Aorta (tissue), 5 donors: ENCODE measurements at regions not wholly inside any gene's neighbourhood (a gene's known extent, or its start where the extent isn't known, plus 50 kb on each side); places are given as distances from the start of the nearest gene placed in this dataset.

Experiments used
- ATAC-seq: fragments of 200-7000 bp; cut with Tn5 transposase; one replicate; pipeline ENCODE4 v1.9.1; 2022; ENCODE audit warnings: moderate library complexity; ENCODE audit not compliant: low FRiP score
- DNase-seq, 2 donors: peaks; one replicate each; pipeline ENCODE4 v3.0.0-alpha.2; 2020
- H3K27ac ChIP-seq, 2 donors: one replicate each; pipeline ENCODE4 v1.5.1; 2013; ENCODE audit warnings: low read length in 2 of 2, mild to moderate bottlenecking in 2 of 2, moderate library complexity in 2 of 2, control low read depth in 1 of 2, inconsistent platforms in 1 of 2, low read depth in 1 of 2
- H3K27me3 ChIP-seq, 2 donors: one replicate each; pipeline ENCODE4 v1.6.1; 2013; ENCODE audit warnings: control low read depth in 1 of 2, low read length in 1 of 2, mild to moderate bottlenecking in 1 of 2, moderate library complexity in 1 of 2; ENCODE audit not compliant: insufficient read depth in 2 of 2, control insufficient read depth in 1 of 2
- H3K36me3 ChIP-seq, 2 donors: one replicate each; pipeline ENCODE4 v1.6.1; 2013; ENCODE audit warnings: control low read depth in 1 of 2, low read length in 1 of 2, mild to moderate bottlenecking in 1 of 2; ENCODE audit not compliant: insufficient read depth in 2 of 2, control insufficient read depth in 1 of 2
- H3K4me1 ChIP-seq, 2 donors: one replicate each; pipeline ENCODE4 v1.6.1; 2013; ENCODE audit warnings: low read length in 2 of 2, control low read depth in 1 of 2, mild to moderate bottlenecking in 1 of 2, moderate library complexity in 1 of 2; ENCODE audit not compliant: insufficient read depth in 2 of 2, control insufficient read depth in 1 of 2
- H3K4me3 ChIP-seq, 2 donors: one replicate each; pipeline ENCODE4 v1.5.1; 2013; ENCODE audit warnings: low read length in 2 of 2, control low read depth in 1 of 2, mild to moderate bottlenecking in 1 of 2
- H3K9me3 ChIP-seq: one replicate; pipeline ENCODE4 v1.6.1; 2013; ENCODE audit warnings: mild to moderate bottlenecking, low read length; ENCODE audit not compliant: control insufficient read depth
- WGBS, 2 donors: extraction: QIAGEN DNeasy Blood & Tissue Kit; methylation state at CpG; one replicate each; pipeline ENCODE4 v1.1.7; 2013; 5-methylcytosine and 5-hydroxymethylcytosine counted together
- intact Hi-C, 2 donors: fragments of 100-400 bp; cut with DNase I; formaldehyde crosslinking; loops; one replicate each; pipeline versions ENCODE4 v1.14.2 to v1.15.0; 2022
- donor health status: healthy with polysubstance abuse.
- donor health status: Bipolar disorder and iron deficiency.
- donor health status: DM: no; HTN: no; CAD: no.
- donor health status: DM: no; HTN: no; CAD: no.
- donor health status: DM: yes; HTN: yes; CAD: no.

- H3K27ac ChIP-seq = no peak overlapping the region
Observed at GRCh38 chr6:167588181-167588919, 238.4 kb upstream of the AFDN start.

DNA sequence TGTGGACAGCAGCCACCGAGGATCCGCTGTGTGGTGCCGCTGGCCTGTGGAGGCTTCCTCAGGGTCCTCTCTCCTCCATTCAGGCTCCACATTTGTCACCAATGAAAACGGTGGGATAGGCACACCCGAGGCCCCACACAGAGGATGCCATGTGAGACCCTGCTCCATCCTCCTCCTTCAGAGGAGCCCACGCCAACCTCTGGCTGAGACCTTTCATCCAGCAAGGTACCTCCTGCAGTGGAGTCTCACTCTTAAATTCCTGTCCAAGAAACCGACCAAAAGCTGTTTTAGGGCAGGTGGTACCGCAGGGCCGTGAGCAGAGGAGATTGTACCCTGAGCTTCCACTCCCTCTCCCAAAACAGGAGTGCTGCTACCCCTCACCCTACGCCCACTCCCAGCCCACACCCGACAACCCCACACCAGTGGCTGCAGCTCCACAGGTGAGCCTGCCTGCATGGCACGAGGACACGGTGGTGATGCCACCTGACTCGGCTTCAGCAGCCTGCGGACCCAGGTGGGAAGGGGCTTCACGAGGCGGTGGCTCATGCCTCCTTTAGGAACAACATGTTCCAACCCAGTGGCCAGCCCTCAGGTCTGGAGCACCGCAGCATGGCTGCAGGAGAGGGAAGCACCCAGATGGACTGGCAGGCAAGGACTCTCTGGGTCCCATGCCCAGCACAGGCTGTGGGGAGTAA is 237.6 kb upstream of the AFDN start:
- 95 to 97% methylated on average over 18 of the region's 18 CpGs for WGBS, 2 donors

More at GRCh38 chr6:167588181-167588919, 238.4 kb upstream of the AFDN start:
- peak; percentile 57 for ATAC-seq
- no peaks in the 10 kb centered on the region for H3K36me3 ChIP-seq
- no peak overlapping the region for H3K4me3 ChIP-seq
- H3K4me1 ChIP-seq = no peaks in the 10 kb centered on the region
- no peak for DNase-seq
- no peaks in the 10 kb centered on the region for H3K9me3 ChIP-seq
- WGBS, 2 donors = 46 to 53% methylated on average over 20 of the region's 20 CpGs
- no peaks in the 10 kb centered on the region for H3K27me3 ChIP-seq
- intact Hi-C loops = no loop called here

DNA sequence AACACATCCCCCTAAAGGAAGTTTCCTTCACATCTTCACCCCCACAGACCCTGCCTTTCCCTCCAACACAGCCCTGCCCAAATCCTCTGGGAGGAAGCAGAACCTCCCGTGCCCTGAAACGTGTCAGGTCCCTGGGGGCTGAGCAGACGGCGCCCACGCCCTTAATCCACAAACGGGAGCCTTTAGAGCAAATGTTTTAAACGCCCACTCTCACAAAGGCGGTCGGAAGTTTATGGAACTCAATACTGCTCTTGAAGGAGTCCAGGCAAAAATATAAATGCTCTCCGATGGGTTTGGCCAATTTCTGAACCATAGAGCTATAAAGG is 237.1 kb upstream of the AFDN start:
- WGBS, 2 donors = 30 to 34% methylated on average over 10 of the region's 10 CpGs
- no peak for DNase-seq
- intact Hi-C loops = no loop called here
- no peak overlapping the region for H3K27ac ChIP-seq
- ATAC-seq = no peak
- no peaks in the 10 kb centered on the region for H3K4me1 ChIP-seq
- no peaks in the 10 kb centered on the region for H3K9me3 ChIP-seq
- no peaks in the 10 kb centered on the region for H3K36me3 ChIP-seq
- no peak overlapping the region for H3K4me3 ChIP-seq
- H3K27me3 ChIP-seq = no peaks in the 10 kb centered on the region

More for the DNA sequence above, 237.6 kb upstream of the AFDN start:
- Histone ChIP-seq H3K36me3 (no peaks in the 10 kb centered on the region), H3K4me3 (no peak overlapping the region), H3K4me1 (no peaks in the 10 kb centered on the region), H3K9me3 (no peaks in the 10 kb centered on the region), H3K27me3 (no peaks in the 10 kb centered on the region), H3K27ac (no peak overlapping the region)
- ATAC-seq (peak; percentile 26), DNase-seq (no peak)
- intact Hi-C loops = no loop called here

GRCh38 chr6:167590193-167590592 is 236.5 kb upstream of the AFDN start:
- no peaks in the 10 kb centered on the region for H3K9me3 ChIP-seq
- WGBS, 2 donors = 96 to 97% methylated on average over 3 of the region's 3 CpGs
- intact Hi-C loops = no loop called here
- no peaks in the 10 kb centered on the region for H3K4me1 ChIP-seq
- no peak overlapping the region for H3K4me3 ChIP-seq
- no peaks in the 10 kb centered on the region for H3K36me3 ChIP-seq
- no peak for DNase-seq
- no peak overlapping the region for H3K27ac ChIP-seq
- ATAC-seq = no peak
- H3K27me3 ChIP-seq = no peaks in the 10 kb centered on the region
